Kidney epithelial cell (primary cell): ENCODE measurements at regions not wholly inside any gene's neighbourhood (a gene's known extent, or its start where the extent isn't known, plus 50 kb on each side); places are given as distances from the start of the nearest gene placed in this dataset.

Experiments used
- DNase-seq: peaks from one replicate; pipeline ENCODE4 v3.0.0-alpha.2; 2010; ENCODE audit warnings: low read depth
- H3K27me3 ChIP-seq: 2 replicates; pipeline ENCODE4 v1.6.0; 2011; ENCODE audit warnings: low read length; ENCODE audit not compliant: control insufficient read depth, insufficient read depth
- H3K36me3 ChIP-seq: 2 replicates; pipeline ENCODE4 v1.5.1; 2011; ENCODE audit warnings: low read length; ENCODE audit not compliant: control insufficient read depth, insufficient read depth
- H3K4me3 ChIP-seq: 2 replicates; pipeline ENCODE4 v1.5.1; 2011; ENCODE audit warnings: low read depth, mild to moderate bottlenecking, control low read depth, low read length
- CTCF ChIP-seq: IDR thresholded peaks from 2 replicates; pipeline ENCODE4 v1.5.1; 2011; ENCODE audit warnings: mild to moderate bottlenecking, moderate library complexity, low read length, control low read depth, inconsistent platforms; ENCODE audit not compliant: insufficient read depth, poor library complexity, severe bottlenecking

- no peak for DNase-seq
- Histone ChIP-seq H3K36me3 (no peaks in the 10 kb centered on the region), H3K27me3 (no peaks in the 10 kb centered on the region), H3K4me3 (no peak overlapping the region)
- TF ChIP-seq CTCF = no peak
Measured at GRCh38 chr20:60306551-60306950, 348.3 kb downstream of the CDH26 start.

GRCh38 chr20:60310560-60311349, 352.5 kb downstream of the CDH26 start:
- H3K36me3 ChIP-seq = no peaks in the 10 kb centered on the region
- DNase-seq = no peak
- no peak for TF ChIP-seq CTCF

GRCh38 chr20:60313191-60313590, 355.0 kb downstream of the CDH26 start:
- no peaks in the 10 kb centered on the region for H3K36me3 ChIP-seq
- TF ChIP-seq CTCF = no peak
- H3K4me3 ChIP-seq = no peak overlapping the region
- H3K27me3 ChIP-seq = no peaks in the 10 kb centered on the region
- DNase-seq = no peak

More at GRCh38 chr20:60310560-60311349, 352.5 kb downstream of the CDH26 start:
- Histone ChIP-seq H3K4me3 (no peak overlapping the region), H3K27me3 (no peaks in the 10 kb centered on the region)

- no peaks in the 10 kb centered on the region for H3K36me3 ChIP-seq
- H3K4me3 ChIP-seq = no peak overlapping the region
- no peak for DNase-seq
- no peak for TF ChIP-seq CTCF
- no peaks in the 10 kb centered on the region for H3K27me3 ChIP-seq
Measured at GRCh38 chr20:60313614-60314013, 355.4 kb downstream of the CDH26 start.

GRCh38 chr20:60314727-60315126, 356.5 kb downstream of the CDH26 start:
- no peaks in the 10 kb centered on the region for H3K36me3 ChIP-seq
- no peaks in the 10 kb centered on the region for H3K27me3 ChIP-seq
- no peak for DNase-seq
- no peak overlapping the region for H3K4me3 ChIP-seq
- TF ChIP-seq CTCF = no peak
